HAP-1 (cell line): ENCODE measurements at regions not wholly inside any gene's neighbourhood (a gene's known extent, or its start where the extent isn't known, plus 50 kb on each side); places are given as distances from the start of the nearest gene placed in this dataset.

ENCODE experiments used
- DNase-seq, 2 experiments: peaks; one replicate each; pipeline ENCODE4 v3.0.0-alpha.2; 2016 to 2020; ENCODE audit warnings: low spot score in 2 of 2
- H3K27me3 ChIP-seq: fragments of 250-450 bp; sonication (Bioruptor Pico); 2 replicates; pipeline ENCODE4 v1.5.1; 2020; ENCODE audit warnings: low read depth, mild to moderate bottlenecking, moderate library complexity
- H3K36me3 ChIP-seq: fragments of 250-450 bp; sonication (Bioruptor Pico); replicated peaks from 2 replicates; pipeline ENCODE4 v1.5.1; 2020; ENCODE audit warnings: mild to moderate bottlenecking
- H3K4me1 ChIP-seq: fragments of 250-450 bp; sonication (Bioruptor Pico); 2 replicates; pipeline ENCODE4 v1.5.1; 2020; ENCODE audit warnings: mild to moderate bottlenecking
- H3K4me3 ChIP-seq: fragments of 250-450 bp; sonication (Bioruptor Pico); 2 replicates; pipeline ENCODE4 v1.5.1; 2020; ENCODE audit warnings: mild to moderate bottlenecking, moderate library complexity
- H3K9me3 ChIP-seq: fragments of 250-450 bp; sonication (Bioruptor Pico); 2 replicates; pipeline ENCODE4 v1.5.1; 2020; ENCODE audit warnings: mild to moderate bottlenecking, moderate library complexity
- in situ Hi-C: fragments of 300-500 bp; cut with MboI; formaldehyde crosslinking; loops from 3 replicates; pipeline ENCODE4 v1.14.3; 2020; ENCODE audit warnings: low sequenced_read_pairs, inconsistent platforms, mixed read lengths

- no peak for DNase-seq
- no peaks in the 10 kb centered on the region for H3K4me1 ChIP-seq
- in situ Hi-C loops = no loop called here
- H3K9me3 ChIP-seq = no peaks in the 10 kb centered on the region
- no peaks in the 10 kb centered on the region for H3K36me3 ChIP-seq
- no peaks in the 10 kb centered on the region for H3K27me3 ChIP-seq
- no peak overlapping the region for H3K4me3 ChIP-seq
These were observed 158.7 kb downstream of the PSMG1 start for GRCh38 chr21:39024538-39024937.

- no peaks in the 10 kb centered on the region for H3K4me1 ChIP-seq
- DNase-seq = no peak
- H3K27me3 ChIP-seq = no peaks in the 10 kb centered on the region
- no peaks in the 10 kb centered on the region for H3K36me3 ChIP-seq
- no peaks in the 10 kb centered on the region for H3K9me3 ChIP-seq
- in situ Hi-C loops = no loop called here
- H3K4me3 ChIP-seq = no peak overlapping the region
These were observed 160.2 kb downstream of the PSMG1 start for GRCh38 chr21:39022863-39023693.

DNA sequence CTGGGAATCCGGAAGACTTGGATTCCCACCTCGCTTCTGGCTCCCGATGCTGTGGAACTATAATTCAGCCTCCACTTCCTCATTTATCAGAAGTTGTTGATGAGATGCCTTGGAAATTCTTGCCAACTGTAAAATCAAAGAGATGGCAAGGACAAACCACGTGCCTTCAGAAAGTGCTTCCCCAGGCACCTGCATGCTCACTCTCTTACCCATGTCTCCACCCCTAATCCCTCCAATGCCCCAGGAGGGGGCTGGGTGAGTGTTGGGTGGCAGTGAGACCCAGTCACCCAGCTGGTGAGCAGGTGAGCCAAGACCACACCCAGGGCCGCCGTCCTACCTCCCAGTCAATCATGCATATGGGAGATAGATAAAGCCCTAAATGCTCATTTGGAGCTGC lies 160.8 kb downstream of the PSMG1 start:
- no peaks in the 10 kb centered on the region for H3K36me3 ChIP-seq
- H3K9me3 ChIP-seq = no peaks in the 10 kb centered on the region
- no peaks in the 10 kb centered on the region for H3K4me1 ChIP-seq
- no peak overlapping the region for H3K4me3 ChIP-seq
- no peaks in the 10 kb centered on the region for H3K27me3 ChIP-seq
- DNase-seq = no peak
- in situ Hi-C loops = no loop called here

- no peaks in the 10 kb centered on the region for H3K27me3 ChIP-seq
- H3K36me3 ChIP-seq = no peaks in the 10 kb centered on the region
- in situ Hi-C loops = no loop called here
- no peak for DNase-seq
- H3K9me3 ChIP-seq = no peaks in the 10 kb centered on the region
- no peak overlapping the region for H3K4me3 ChIP-seq
- H3K4me1 ChIP-seq = no peaks in the 10 kb centered on the region
These were observed 161.2 kb downstream of the PSMG1 start for GRCh38 chr21:39022035-39022434.

- no peaks in the 10 kb centered on the region for H3K36me3 ChIP-seq
- no peaks in the 10 kb centered on the region for H3K27me3 ChIP-seq
- in situ Hi-C loops = no loop called here
- no peaks in the 10 kb centered on the region for H3K9me3 ChIP-seq
- no peaks in the 10 kb centered on the region for H3K4me1 ChIP-seq
- H3K4me3 ChIP-seq = no peak overlapping the region
- no peak for DNase-seq
These were observed 161.8 kb downstream of the PSMG1 start for GRCh38 chr21:39021478-39021832.

DNA sequence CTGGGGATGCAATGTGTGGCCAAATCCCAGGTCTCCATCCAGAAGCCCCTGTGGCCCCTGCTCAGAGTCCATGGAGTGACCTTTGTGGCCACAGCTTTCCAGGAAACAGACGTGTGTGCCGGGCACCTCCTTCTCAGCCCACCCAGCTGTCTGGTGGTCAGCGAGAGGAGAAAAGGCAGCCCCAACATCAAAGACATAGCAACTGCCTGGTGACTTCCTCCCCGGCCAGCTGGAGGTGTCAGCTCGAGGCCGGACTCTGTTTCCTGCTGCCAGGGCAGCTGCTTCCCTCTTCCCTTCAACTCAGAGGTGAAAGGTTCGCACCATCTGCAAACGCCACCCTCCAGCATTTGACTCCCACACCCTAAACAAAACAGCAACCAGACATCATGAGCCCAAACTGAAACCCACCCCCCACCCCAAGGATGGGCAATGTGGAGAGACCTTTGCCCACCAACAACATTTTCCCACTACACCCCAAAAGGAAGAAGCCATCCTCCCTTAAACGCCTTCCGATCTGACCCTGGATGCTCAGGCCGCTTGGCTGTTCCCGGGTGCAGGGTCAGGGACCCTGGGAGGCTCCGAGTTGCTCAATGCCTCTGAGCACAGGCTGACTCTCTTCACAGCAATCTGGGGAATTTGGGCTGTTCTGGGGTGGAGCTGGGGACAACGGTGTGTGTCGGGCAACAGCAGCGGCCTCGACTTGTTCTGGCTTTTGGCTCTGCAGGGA lies 162.3 kb downstream of the PSMG1 start:
- H3K9me3 ChIP-seq = no peaks in the 10 kb centered on the region
- no peaks in the 10 kb centered on the region for H3K27me3 ChIP-seq
- DNase-seq = no peak
- no peaks in the 10 kb centered on the region for H3K4me1 ChIP-seq
- H3K36me3 ChIP-seq = no peaks in the 10 kb centered on the region
- in situ Hi-C loops = no loop called here
- no peak overlapping the region for H3K4me3 ChIP-seq

- H3K9me3 ChIP-seq = no peaks in the 10 kb centered on the region
- no peaks in the 10 kb centered on the region for H3K4me1 ChIP-seq
- no peak for DNase-seq
- H3K27me3 ChIP-seq = no peaks in the 10 kb centered on the region
- in situ Hi-C loops = no loop called here
- H3K36me3 ChIP-seq = no peaks in the 10 kb centered on the region
- H3K4me3 ChIP-seq = no peak overlapping the region
These were observed 164.5 kb downstream of the PSMG1 start for GRCh38 chr21:39018730-39019129.

DNA sequence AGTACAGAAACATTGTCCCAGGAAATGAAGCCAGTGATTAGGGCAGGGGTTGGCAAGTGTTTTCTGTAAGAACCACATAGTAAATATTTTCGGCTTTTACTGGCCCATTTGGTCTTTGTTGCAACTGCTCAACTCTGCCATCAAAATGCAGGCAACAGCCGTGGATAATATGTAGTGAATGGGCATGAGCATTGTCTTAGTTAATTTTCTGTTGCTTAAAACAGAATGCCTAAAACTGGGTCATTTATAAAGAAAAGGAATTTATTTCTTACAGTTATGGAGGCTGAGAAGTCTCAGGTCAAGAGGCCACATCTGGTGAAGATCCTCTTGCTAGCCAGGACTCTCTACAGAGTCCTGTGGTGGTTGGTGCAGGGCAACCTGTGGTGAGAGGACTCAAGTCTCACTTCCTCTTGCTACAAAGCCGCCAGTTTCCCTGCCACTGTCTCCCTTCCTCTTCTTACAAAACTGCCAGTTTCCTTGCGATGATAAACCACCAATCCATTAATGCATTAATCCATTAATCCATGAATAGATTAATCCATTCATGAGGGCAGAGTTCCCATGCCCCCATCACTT lies 166.4 kb downstream of the PSMG1 start:
- Histone ChIP-seq H3K4me1 (no peaks in the 10 kb centered on the region), H3K36me3 (no peaks in the 10 kb centered on the region), H3K9me3 (no peaks in the 10 kb centered on the region), H3K4me3 (no peak overlapping the region), H3K27me3 (no peaks in the 10 kb centered on the region)
- DNase-seq = no peak
- in situ Hi-C loops = no loop called here

GRCh38 chr21:39014747-39015146 lies 168.5 kb downstream of the PSMG1 start:
- Histone ChIP-seq H3K4me1 (no peaks in the 10 kb centered on the region), H3K36me3 (no peaks in the 10 kb centered on the region), H3K27me3 (no peaks in the 10 kb centered on the region), H3K9me3 (no peaks in the 10 kb centered on the region), H3K4me3 (no peak overlapping the region)
- in situ Hi-C loops = no loop called here
- DNase-seq = no peak

DNA sequence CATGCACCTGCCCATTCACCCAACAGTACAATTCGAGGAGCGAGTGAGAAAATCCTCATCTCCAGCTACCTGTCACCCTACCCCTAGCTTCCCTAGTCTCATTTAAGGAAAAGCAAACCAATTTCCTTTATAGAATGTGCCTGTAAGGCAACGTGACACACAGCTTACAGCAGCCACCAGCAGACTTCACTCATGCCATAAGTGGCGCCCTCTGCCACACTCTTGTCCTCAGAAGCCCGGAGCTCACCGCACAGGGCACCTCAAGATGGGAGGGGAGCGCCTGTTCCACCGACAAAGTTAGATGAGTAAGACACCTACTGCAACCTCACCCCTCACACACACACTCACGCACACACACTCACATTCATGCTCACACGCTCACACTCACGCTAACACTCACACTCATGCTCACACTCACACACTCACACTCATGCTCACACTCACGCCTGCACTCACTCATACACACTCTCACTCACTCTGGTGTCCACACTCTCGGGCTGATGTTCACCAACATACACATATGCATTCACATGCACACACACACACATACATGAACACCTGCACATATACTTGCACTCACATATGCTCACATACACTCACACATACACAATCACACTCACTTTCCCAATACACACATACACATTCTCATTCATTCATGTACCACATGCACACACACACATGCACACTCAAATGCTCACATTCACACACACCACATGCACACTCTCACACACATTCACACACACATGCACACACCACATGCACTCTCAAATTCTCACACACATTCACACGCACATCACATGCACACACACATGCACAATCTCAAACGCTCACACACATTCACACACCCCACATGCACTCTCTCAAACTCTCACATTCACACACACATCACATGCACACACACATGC lies 170.7 kb downstream of the PSMG1 start:
- Histone ChIP-seq H3K36me3 (no peaks in the 10 kb centered on the region), H3K4me3 (no peak overlapping the region), H3K27me3 (no peaks in the 10 kb centered on the region), H3K9me3 (no peaks in the 10 kb centered on the region), H3K4me1 (no peaks in the 10 kb centered on the region)
- in situ Hi-C loops = no loop called here
- no peak for DNase-seq

- no peak overlapping the region for H3K4me3 ChIP-seq
- no peaks in the 10 kb centered on the region for H3K9me3 ChIP-seq
- H3K27me3 ChIP-seq = no peaks in the 10 kb centered on the region
- no peak for DNase-seq
- no peaks in the 10 kb centered on the region for H3K36me3 ChIP-seq
- in situ Hi-C loops = no loop called here
- H3K4me1 ChIP-seq = no peaks in the 10 kb centered on the region
These were observed 171.3 kb downstream of the PSMG1 start for GRCh38 chr21:39011911-39012310.

DNA sequence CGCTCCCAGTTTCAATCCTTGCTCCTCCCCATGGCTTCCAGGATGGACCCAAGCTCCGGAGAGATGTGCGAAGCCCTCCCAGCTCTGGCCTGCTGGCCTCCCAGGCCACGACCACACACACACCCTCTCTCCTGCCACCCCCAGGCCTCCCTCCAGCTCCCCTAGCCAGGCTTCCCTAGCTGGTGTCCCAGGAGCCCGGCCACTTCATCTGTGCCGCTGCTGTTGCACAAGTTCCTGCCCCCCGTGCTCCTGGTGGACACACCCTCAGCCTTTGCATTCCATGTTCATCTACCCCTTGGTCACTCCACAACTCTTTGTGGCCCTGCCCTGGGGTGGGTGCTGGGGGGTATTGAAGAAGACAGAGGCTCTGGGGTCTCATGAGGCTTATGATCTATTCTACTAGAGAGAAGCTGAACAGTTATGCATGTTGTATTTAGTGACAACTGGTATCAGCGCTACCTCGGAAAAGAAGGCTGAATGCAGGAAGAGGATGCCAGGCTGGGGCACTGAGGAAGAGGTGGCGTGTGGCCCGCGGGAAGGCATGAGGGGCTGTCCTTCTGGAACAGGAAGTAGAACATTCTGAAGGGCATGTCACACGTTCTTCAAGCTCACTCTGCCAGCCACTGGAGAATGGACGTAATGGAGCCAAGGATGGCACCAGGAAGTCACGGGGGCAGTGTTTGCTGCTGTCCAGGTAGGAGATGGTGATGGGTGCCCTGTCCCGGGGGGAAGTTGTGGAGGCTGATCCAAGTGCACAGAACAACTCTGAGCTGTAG lies 172.4 kb downstream of the PSMG1 start:
- no peak for DNase-seq
- no peaks in the 10 kb centered on the region for H3K27me3 ChIP-seq
- no peaks in the 10 kb centered on the region for H3K36me3 ChIP-seq
- H3K4me1 ChIP-seq = no peaks in the 10 kb centered on the region
- H3K4me3 ChIP-seq = no peak overlapping the region
- in situ Hi-C loops = no loop called here
- no peaks in the 10 kb centered on the region for H3K9me3 ChIP-seq

GRCh38 chr21:39009587-39010225 lies 173.5 kb downstream of the PSMG1 start:
- DNase-seq = no peak
- Histone ChIP-seq H3K4me3 (no peak overlapping the region), H3K27me3 (no peaks in the 10 kb centered on the region), H3K9me3 (no peaks in the 10 kb centered on the region), H3K36me3 (no peaks in the 10 kb centered on the region), H3K4me1 (no peaks in the 10 kb centered on the region)
- in situ Hi-C loops = no loop called here
